Embryonic facial prominence (tissue), 1 donor: ENCODE measurements at regions not wholly inside any gene's neighbourhood (a gene's known extent, or its start where the extent isn't known, plus 50 kb on each side); places are given as distances from the start of the nearest gene placed in this dataset.

Experiments used
- DNase-seq: peaks from one replicate; pipeline ENCODE4 v3.0.0-alpha.2; 2016; ENCODE audit errors: extremely low spot score

DNA sequence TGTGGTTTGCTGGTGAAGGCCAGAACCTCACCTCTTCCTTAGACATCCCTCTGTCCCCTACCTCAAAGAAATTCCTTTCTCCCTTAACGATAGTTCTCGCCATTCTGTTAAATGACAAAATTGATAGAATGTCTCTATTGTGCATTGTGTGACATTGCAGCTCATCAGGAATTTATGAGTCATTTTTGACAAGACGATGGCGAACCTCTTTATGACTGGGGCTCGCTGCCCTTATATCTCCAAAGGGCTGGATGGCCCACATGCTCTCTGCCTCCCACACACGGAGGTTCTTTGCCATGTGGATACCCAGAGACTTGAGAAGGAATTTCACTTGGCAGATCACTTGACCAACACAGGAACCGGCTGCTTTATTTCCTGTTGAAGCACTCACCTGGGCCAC, 66.8 kb upstream of the RPS6KA2 start:
- no peak for DNase-seq

GRCh38 chr6:166692723-166693302, 65.8 kb upstream of the RPS6KA2 start:
- no peak for DNase-seq

DNA sequence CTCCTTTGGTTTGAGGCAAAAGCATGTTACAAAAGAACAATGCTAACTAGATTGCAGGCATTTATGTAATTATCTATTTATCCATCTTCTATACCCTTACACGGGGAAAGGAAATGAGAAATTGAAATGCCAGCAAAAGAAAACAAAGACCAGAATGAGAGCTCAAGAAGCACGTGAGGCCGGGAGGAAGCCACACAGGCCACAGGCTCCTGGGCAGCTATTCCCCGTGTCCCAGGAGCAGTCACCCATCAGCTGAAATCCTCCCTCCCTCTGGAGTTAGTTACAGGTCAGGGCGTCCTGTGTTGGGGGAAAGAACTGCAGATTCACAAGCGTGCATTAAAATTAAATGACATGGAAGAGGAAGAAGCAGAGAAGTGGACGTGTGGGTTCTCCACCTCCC, 64.7 kb upstream of the RPS6KA2 start:
- no peak for DNase-seq

GRCh38 chr6:166691199-166691598, 64.1 kb upstream of the RPS6KA2 start:
- no peak for DNase-seq

DNA sequence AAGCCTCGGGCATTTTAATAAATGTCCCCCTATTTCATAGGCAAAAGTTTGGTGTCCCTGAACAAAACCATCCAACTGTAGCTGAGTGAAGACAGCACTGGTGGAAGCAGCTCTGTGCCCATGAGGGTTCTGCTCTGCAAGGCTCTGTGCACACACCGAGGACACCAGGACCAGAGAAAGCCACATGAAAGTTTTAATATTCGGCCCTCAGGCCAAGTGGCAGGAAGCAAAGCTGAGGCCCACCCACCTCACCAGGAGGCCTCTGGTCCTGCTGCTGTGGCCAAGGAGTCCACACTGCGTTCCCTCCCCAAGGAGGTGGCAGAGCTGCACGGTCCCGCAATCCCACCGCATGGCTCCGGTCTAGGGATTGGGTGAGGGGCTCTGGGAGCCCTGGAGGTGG, 62.6 kb upstream of the RPS6KA2 start:
- no peak for DNase-seq

GRCh38 chr6:166688901-166689300, 61.9 kb upstream of the RPS6KA2 start:
- DNase-seq: no peak

GRCh38 chr6:166687879-166688205, 60.8 kb upstream of the RPS6KA2 start:
- no peak for DNase-seq

GRCh38 chr6:166687070-166687878, 60.2 kb upstream of the RPS6KA2 start:
- no peak for DNase-seq

GRCh38 chr6:166686317-166686716, 59.3 kb upstream of the RPS6KA2 start:
- no peak for DNase-seq

- DNase-seq: no peak
Observed at GRCh38 chr6:166684866-166685265, 57.8 kb upstream of the RPS6KA2 start.

DNA sequence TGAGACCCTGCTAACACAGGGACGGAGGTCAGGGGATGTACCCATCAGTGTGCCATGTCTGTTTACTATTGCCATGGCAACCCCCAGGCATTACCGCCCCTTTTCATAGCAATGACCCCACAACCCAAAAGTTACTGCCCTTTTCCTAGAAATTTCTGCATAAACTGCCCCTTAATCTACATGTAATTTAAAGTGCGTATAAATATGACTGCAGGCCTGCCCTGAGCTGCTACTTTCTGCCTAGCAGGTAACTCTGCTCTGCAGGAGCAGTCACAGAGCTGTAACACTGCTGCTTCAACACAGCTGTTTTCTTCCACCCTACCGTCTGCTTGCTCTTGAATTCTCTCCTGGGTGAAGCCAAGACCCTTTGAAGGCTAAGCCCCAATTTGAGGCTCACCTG, 57.1 kb upstream of the RPS6KA2 start:
- DNase-seq: no peak

DNA sequence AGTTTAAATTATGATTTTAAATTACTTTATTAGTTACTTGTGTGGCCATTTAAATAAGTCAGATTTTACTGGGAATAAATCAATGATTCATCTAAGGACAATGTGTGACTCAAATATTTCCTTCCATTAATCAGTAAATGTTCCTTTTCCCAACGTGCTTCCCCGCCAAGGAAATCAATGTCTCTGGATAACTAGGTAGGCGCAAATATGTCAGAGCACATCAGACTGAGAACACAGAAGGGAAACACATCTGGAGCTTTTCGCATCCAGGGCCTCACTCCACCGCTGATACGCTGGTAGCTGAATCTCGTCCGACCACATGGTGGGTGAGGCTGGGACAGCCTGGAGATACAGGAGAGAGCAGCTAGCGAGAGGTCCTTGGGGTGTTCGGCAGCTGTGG, 56.4 kb upstream of the RPS6KA2 start:
- DNase-seq: no peak

GRCh38 chr6:166679566-166679965, 52.5 kb upstream of the RPS6KA2 start:
- DNase-seq: no peak

DNA sequence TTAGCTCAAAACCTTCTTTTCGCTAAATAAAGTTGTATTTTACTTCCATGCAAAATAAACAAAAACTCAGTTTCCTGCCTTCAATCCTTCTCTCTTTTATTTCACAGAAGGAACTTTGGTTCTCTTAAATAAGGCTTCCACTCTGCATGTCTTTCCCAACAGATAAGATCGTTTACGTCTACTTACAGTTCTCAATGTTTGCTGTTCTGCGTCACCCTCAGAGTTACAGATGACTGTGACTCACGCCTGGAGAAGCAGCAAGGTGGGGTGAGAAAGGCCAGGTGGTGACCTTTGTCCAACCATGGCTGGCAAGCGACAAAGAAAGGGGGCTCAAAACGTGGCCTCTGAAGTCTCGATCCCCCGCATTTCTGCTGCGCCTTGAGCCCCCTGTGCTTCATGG, 51.4 kb upstream of the RPS6KA2 start:
- DNase-seq: no peak

DNA sequence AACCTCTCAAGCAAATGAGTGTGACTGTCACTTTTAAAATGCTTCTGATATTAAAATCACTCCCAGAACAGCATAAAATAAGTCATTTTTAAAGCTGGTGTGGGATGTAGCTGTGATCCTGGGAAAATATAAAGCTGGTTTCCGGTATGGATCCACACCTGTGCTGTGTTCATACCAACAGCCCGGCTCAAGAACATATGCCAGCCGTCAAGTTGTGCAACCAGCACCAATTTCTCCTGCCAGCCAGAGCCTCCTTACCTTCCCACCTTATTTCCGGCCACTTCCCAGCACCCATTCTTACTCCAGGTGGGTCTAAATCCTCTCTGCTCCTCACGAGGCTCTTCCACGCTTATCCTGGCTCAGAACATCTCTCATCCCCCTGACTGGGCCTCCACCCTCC, 50.9 kb upstream of the RPS6KA2 start:
- DNase-seq: no peak
